WTC11 (cell line): ENCODE measurements at regions not wholly inside any gene's neighbourhood (a gene's known extent, or its start where the extent isn't known, plus 50 kb on each side); places are given as distances from the start of the nearest gene placed in this dataset.

Source experiments
- ATF6 ChIP-seq: sonication (generic); formaldehyde crosslinking; IDR thresholded peaks from 2 replicates; pipeline ENCODE4 v1.8.1; 2023; ENCODE audit warnings: mild to moderate bottlenecking, missing genetic modification reagents
- CREB1 ChIP-seq: sonication (generic); formaldehyde crosslinking; IDR thresholded peaks from 2 replicates; pipeline ENCODE4 v1.8.0; 2023; ENCODE audit warnings: mild to moderate bottlenecking, missing genetic modification reagents
- HMGXB4 ChIP-seq: sonication (generic); formaldehyde crosslinking; IDR thresholded peaks from 2 replicates; pipeline ENCODE4 v1.8.1; 2023; ENCODE audit warnings: mild to moderate bottlenecking, moderate library complexity, missing genetic modification reagents
- NR1H2 ChIP-seq: sonication (generic); formaldehyde crosslinking; IDR thresholded peaks from 2 replicates; pipeline ENCODE4 v1.9.0; 2021; ENCODE audit warnings: mild to moderate bottlenecking, moderate library complexity, missing genetic modification reagents
- TF ChIP-seq, protein P1 (sequence below): fragments of 200-600 bp; IDR thresholded peaks from 2 replicates; pipeline ENCODE4 v1.8.0; 2022; ENCODE audit warnings: antibody characterized with exemption
- TF ChIP-seq, protein P2 (sequence below): sonication (generic); formaldehyde crosslinking; IDR thresholded peaks from 2 replicates; pipeline ENCODE4 v1.8.0; 2022; ENCODE audit warnings: mild to moderate bottlenecking, missing genetic modification reagents
- TF ChIP-seq, protein P3 (sequence below): sonication (generic); formaldehyde crosslinking; IDR thresholded peaks from 2 replicates; pipeline ENCODE4 v1.8.1; 2022; ENCODE audit warnings: missing genetic modification reagents, borderline replicate concordance
- TF ChIP-seq, protein P4 (sequence below): sonication (generic); formaldehyde crosslinking; IDR thresholded peaks from 2 replicates; pipeline ENCODE4 v1.8.1; 2022; ENCODE audit warnings: low read depth, mild to moderate bottlenecking, moderate library complexity, missing genetic modification reagents, borderline replicate concordance

- TF ChIP-seq, protein P1, sequence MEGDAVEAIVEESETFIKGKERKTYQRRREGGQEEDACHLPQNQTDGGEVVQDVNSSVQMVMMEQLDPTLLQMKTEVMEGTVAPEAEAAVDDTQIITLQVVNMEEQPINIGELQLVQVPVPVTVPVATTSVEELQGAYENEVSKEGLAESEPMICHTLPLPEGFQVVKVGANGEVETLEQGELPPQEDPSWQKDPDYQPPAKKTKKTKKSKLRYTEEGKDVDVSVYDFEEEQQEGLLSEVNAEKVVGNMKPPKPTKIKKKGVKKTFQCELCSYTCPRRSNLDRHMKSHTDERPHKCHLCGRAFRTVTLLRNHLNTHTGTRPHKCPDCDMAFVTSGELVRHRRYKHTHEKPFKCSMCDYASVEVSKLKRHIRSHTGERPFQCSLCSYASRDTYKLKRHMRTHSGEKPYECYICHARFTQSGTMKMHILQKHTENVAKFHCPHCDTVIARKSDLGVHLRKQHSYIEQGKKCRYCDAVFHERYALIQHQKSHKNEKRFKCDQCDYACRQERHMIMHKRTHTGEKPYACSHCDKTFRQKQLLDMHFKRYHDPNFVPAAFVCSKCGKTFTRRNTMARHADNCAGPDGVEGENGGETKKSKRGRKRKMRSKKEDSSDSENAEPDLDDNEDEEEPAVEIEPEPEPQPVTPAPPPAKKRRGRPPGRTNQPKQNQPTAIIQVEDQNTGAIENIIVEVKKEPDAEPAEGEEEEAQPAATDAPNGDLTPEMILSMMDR: no peak
- TF ChIP-seq ATF6 (CRISPR knock-in tag) (no peak), HMGXB4 (CRISPR knock-in tag) (no peak), NR1H2 (CRISPR knock-in tag) (no peak), CREB1 (no peak)
- TF ChIP-seq, protein P2, sequence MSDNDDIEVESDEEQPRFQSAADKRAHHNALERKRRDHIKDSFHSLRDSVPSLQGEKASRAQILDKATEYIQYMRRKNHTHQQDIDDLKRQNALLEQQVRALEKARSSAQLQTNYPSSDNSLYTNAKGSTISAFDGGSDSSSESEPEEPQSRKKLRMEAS: no peak
- TF ChIP-seq, protein P3, sequence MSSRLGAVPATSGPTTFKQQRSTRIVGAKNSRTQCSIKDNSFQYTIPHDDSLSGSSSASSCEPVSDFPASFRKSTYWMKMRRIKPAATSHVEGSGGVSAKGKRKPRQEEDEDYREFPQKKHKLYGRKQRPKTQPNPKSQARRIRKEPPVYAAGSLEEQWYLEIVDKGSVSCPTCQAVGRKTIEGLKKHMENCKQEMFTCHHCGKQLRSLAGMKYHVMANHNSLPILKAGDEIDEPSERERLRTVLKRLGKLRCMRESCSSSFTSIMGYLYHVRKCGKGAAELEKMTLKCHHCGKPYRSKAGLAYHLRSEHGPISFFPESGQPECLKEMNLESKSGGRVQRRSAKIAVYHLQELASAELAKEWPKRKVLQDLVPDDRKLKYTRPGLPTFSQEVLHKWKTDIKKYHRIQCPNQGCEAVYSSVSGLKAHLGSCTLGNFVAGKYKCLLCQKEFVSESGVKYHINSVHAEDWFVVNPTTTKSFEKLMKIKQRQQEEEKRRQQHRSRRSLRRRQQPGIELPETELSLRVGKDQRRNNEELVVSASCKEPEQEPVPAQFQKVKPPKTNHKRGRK (CRISPR knock-in tag): no peak
- TF ChIP-seq, protein P4, sequence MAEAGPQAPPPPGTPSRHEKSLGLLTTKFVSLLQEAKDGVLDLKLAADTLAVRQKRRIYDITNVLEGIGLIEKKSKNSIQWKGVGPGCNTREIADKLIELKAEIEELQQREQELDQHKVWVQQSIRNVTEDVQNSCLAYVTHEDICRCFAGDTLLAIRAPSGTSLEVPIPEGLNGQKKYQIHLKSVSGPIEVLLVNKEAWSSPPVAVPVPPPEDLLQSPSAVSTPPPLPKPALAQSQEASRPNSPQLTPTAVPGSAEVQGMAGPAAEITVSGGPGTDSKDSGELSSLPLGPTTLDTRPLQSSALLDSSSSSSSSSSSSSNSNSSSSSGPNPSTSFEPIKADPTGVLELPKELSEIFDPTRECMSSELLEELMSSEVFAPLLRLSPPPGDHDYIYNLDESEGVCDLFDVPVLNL (CRISPR knock-in tag): no peak
Measured at GRCh38 chr10:10043083-10043482, 974.6 kb upstream of the CELF2 start.
